ENCODE measurements at regions not wholly inside any gene's neighbourhood (a gene's known extent, or its start where the extent isn't known, plus 50 kb on each side); places are given as distances from the start of the nearest gene placed in this dataset.

GRCh38 chr4:43253541-43253940 is 361.0 kb downstream of the GRXCR1 start:
- Histone ChIP-seq H3K9me1 (replicated peaks; ENCODE audit: control insufficient read depth, extremely low read depth, insufficient read depth, low read length) (no peaks in the 10 kb centered on the region), H3K4me3 (replicated peaks in 1 of 3; ENCODE audit: insufficient read depth in 1 of 3, low read depth in 1 of 3, low read length in 3 of 3) (no peak overlapping the region), H3K4me2 (ENCODE audit: insufficient read depth, low read length) (no peak overlapping the region), H3K36me3 (ENCODE audit: control insufficient read depth in 2 of 2, extremely low read depth in 1 of 2, insufficient read depth in 2 of 2, low read length in 2 of 2) (no peaks in the 10 kb centered on the region), H3K27me3 (ENCODE audit: control insufficient read depth in 2 of 2, insufficient read depth in 2 of 2, low read length in 2 of 2) (no peaks in the 10 kb centered on the region), H2AFZ (ENCODE audit: low read depth, low read length) (no peak overlapping the region), H4K20me1 (replicated peaks; ENCODE audit: control insufficient read depth, extremely low read depth, insufficient read depth, low read length) (no peaks in the 10 kb centered on the region), H3K27ac (ENCODE audit: insufficient read depth, low read depth, low read length) (no peak overlapping the region), H3K9me3 (replicated peaks; ENCODE audit: control insufficient read depth, insufficient read depth, low read length) (peaks cover 2% of the 10 kb centered on the region), H3K4me1 (ENCODE audit: control insufficient read depth, extremely low read depth, insufficient read depth, low read length) (no peaks in the 10 kb centered on the region), H3K79me2 (ENCODE audit: control insufficient read depth, insufficient read depth, low read length) (no peaks in the 10 kb centered on the region), H3K9ac (replicated peaks; ENCODE audit: extremely low read depth, insufficient read depth, low read length) (no peak overlapping the region)
- dilution Hi-C loops (cut with MboI; ENCODE audit: extremely low pct_ligation_motif_present, low sequenced_read_pairs) = no loop called here
- no peak for DNase-seq (ENCODE audit: low read depth, low spot score)
- intact Hi-C loops (cut with micrococcal nuclease) = no loop called here
- no peak for FAIRE-seq
- no TSS peak for BruUV-seq (replicated peaks)
- TF ChIP-seq EZH2 (IDR thresholded peaks at IDR 0.05; ENCODE audit: borderline replicate concordance, low read depth, low read length, severe bottlenecking) = no peak
- no peak for TF ChIP-seq MYC (IDR thresholded peaks at IDR 0.05; ENCODE audit: low read depth, low read length)
- no peak for TF ChIP-seq FOS (IDR thresholded peaks at IDR 0.05; ENCODE audit: borderline replicate concordance, insufficient read depth, low read length)
- TF ChIP-seq POLR2AphosphoS5 (IDR thresholded peaks at IDR 0.05; ENCODE audit: insufficient read depth, low read depth, low read length) = no peak
- TF ChIP-seq MAX (IDR thresholded peaks at IDR 0.05; ENCODE audit: insufficient read depth, insufficient read length) = no peak
- TF ChIP-seq GATA2 (IDR thresholded peaks at IDR 0.05; ENCODE audit: insufficient read depth, insufficient read length, low read depth, low read length) = no peak
- TF ChIP-seq, protein P1, sequence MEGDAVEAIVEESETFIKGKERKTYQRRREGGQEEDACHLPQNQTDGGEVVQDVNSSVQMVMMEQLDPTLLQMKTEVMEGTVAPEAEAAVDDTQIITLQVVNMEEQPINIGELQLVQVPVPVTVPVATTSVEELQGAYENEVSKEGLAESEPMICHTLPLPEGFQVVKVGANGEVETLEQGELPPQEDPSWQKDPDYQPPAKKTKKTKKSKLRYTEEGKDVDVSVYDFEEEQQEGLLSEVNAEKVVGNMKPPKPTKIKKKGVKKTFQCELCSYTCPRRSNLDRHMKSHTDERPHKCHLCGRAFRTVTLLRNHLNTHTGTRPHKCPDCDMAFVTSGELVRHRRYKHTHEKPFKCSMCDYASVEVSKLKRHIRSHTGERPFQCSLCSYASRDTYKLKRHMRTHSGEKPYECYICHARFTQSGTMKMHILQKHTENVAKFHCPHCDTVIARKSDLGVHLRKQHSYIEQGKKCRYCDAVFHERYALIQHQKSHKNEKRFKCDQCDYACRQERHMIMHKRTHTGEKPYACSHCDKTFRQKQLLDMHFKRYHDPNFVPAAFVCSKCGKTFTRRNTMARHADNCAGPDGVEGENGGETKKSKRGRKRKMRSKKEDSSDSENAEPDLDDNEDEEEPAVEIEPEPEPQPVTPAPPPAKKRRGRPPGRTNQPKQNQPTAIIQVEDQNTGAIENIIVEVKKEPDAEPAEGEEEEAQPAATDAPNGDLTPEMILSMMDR (IDR thresholded peaks at IDR 0.05; ENCODE audit: extremely low read depth in 1 of 2, insufficient read depth in 1 of 2, low read depth in 1 of 2, low read length in 2 of 2) = no peak
- no peak for TF ChIP-seq JUN (IDR thresholded peaks at IDR 0.05; ENCODE audit: borderline replicate concordance, insufficient read depth, insufficient read length, low read depth)
- TF ChIP-seq POLR2A (IDR thresholded peaks at IDR 0.05; ENCODE audit: low read depth, low read length) = no peak
- CTCF ChIA-PET = no interaction called here
- POLR2A ChIA-PET = no interaction called here
